PC-9 (cell line): ENCODE measurements at regions not wholly inside any gene's neighbourhood (a gene's known extent, or its start where the extent isn't known, plus 50 kb on each side); places are given as distances from the start of the nearest gene placed in this dataset.
"Not testable (repeated sequence)": the region's sequence is repeated elsewhere in the genome, so short reads cannot be mapped to it uniquely, and the experiment has no call there.

Experiments
- BruUV-seq: library from RNA; stranded (reverse); fragments of 400-500 nt; replicated peaks from 2 replicates; lab custom pipeline; 2021; lab: Mats Ljungman, UMichigan
- CTCF ChIA-PET: fragments of 300-600 bp; sonication (Branson Sonifier 250); formaldehyde crosslinking; loops from one replicate; lab custom pipeline; 2022; ENCODE audit warnings: antibody characterized with exemption; lab: Charles Lee
- POLR2A ChIA-PET: fragments of 300-600 bp; sonication (Branson Sonifier 250); formaldehyde crosslinking; loops from one replicate; lab custom pipeline; 2022; ENCODE audit warnings: antibody characterized with exemption; ENCODE audit not compliant: unreplicated experiment; lab: Charles Lee
- DNase-seq, 2 experiments: peaks; one replicate each; pipeline versions ENCODE4 v3.0.0 to v3.0.0-alpha.2; 2015 to 2022; ENCODE audit warnings: mixed read lengths in 1 of 2
- H2AFZ ChIP-seq: fragments of 200-600 bp; sonication (generic); 2 replicates; pipeline ENCODE4 v1.8.1; 2017; ENCODE audit warnings: antibody characterized with exemption
- H3F3A ChIP-seq: fragments of 200-600 bp; sonication (generic); 2 replicates; pipeline ENCODE4 v1.8.1; 2017; ENCODE audit warnings: antibody characterized with exemption, mild to moderate bottlenecking, low read depth; ENCODE audit not compliant: insufficient read depth
- H3K27ac ChIP-seq: fragments of 200-600 bp; sonication (generic); 2 replicates; pipeline ENCODE4 v1.6.1; 2016; ENCODE audit warnings: mixed run types
- H3K27me3 ChIP-seq: fragments of 200-600 bp; sonication (generic); 2 replicates; pipeline ENCODE4 v1.6.1; 2016; ENCODE audit warnings: low read depth, mixed run types; ENCODE audit not compliant: insufficient read depth
- H3K36me3 ChIP-seq: fragments of 200-600 bp; sonication (generic); 2 replicates; pipeline ENCODE4 v1.6.1; 2016; ENCODE audit warnings: low read depth, mixed run types
- H3K4me1 ChIP-seq: fragments of 200-600 bp; sonication (generic); replicated peaks from 2 replicates; pipeline ENCODE4 v1.6.1; 2016; ENCODE audit warnings: mixed run types; ENCODE audit not compliant: insufficient read depth
- H3K4me2 ChIP-seq: fragments of 200-600 bp; sonication (generic); 2 replicates; pipeline ENCODE4 v1.6.1; 2017; ENCODE audit warnings: mixed run types
- H3K4me3 ChIP-seq: fragments of 200-600 bp; sonication (generic); 2 replicates; pipeline ENCODE4 v1.6.1; 2016; ENCODE audit warnings: mixed run types
- H3K79me2 ChIP-seq: fragments of 200-600 bp; sonication (generic); 2 replicates; pipeline ENCODE4 v1.6.1; 2017; ENCODE audit warnings: low read depth, mixed run types
- H3K9me2 ChIP-seq: fragments of 200-600 bp; sonication (generic); 2 replicates; pipeline ENCODE4 v1.8.1; 2017; ENCODE audit warnings: mild to moderate bottlenecking; ENCODE audit not compliant: insufficient read depth
- H3K9me3 ChIP-seq: fragments of 200-600 bp; sonication (generic); 2 replicates; pipeline ENCODE4 v1.8.1; 2016; ENCODE audit warnings: low read depth; ENCODE audit not compliant: insufficient read depth
- H4K20me1 ChIP-seq: fragments of 200-600 bp; sonication (generic); 2 replicates; pipeline ENCODE4 v1.8.1; 2017; ENCODE audit not compliant: insufficient read depth
- CTCF ChIP-seq: fragments of 200-600 bp; sonication (generic); conservative IDR thresholded peaks from 2 replicates; pipeline ENCODE4 v1.6.1; 2017; ENCODE audit warnings: mixed run types, antibody characterized with exemption, mild to moderate bottlenecking, moderate library complexity
- EZH2 ChIP-seq: fragments of 200-600 bp; sonication (generic); IDR thresholded peaks from 2 replicates; pipeline ENCODE4 v1.8.0; 2017; ENCODE audit warnings: antibody characterized with exemption, low read depth
- intact Hi-C: fragments of 100-400 bp; cut with micrococcal nuclease; formaldehyde crosslinking; loops from one replicate; pipeline ENCODE4 v1.10.0; 2022; ENCODE audit not compliant: unreplicated experiment

GRCh38 chr17:72471296-72471695, 350.5 kb downstream of the SOX9 start:
- ChIA-PET CTCF (interaction anchor here (0.6 kb wide), 1 partner anchor 14 kb away, joined by 6 read pairs; no protein-coding TSS in a partner anchor), POLR2A (interaction anchor here (0.7 kb wide), 1 partner anchor 14 kb away, joined by 3 read pairs; no protein-coding TSS in a partner anchor)
- BruUV-seq, result no TSS peak
- Histone ChIP-seq H3K4me2 (no peak overlapping the region), H2AFZ (no peak overlapping the region), H3K9me3 (no peaks in the 10 kb centered on the region), H3K36me3 (no peaks in the 10 kb centered on the region), H4K20me1 (no peaks in the 10 kb centered on the region), H3K4me3 (no peak overlapping the region), H3K9me2 (no peaks in the 10 kb centered on the region), H3K79me2 (peaks cover 93% of the 10 kb centered on the region), H3F3A (peaks cover 42% of the 10 kb centered on the region), H3K4me1 (peaks cover 47% of the 10 kb centered on the region), H3K27me3 (no peaks in the 10 kb centered on the region), H3K27ac (no peak overlapping the region)
- no peak for TF ChIP-seq EZH2
- no peak for TF ChIP-seq CTCF
- no peak for DNase-seq
- intact Hi-C loops, result no loop called here

- no peak overlapping the region for H3K4me2 ChIP-seq
- BruUV-seq, result no TSS peak
- H3K79me2 ChIP-seq, result peaks cover 94% of the 10 kb centered on the region
- intact Hi-C loops, result loop anchor here (2.0 kb wide), 1 partner anchor 51 kb away; no protein-coding TSS in a partner anchor
- H3K27me3 ChIP-seq, result no peaks in the 10 kb centered on the region
- no peak overlapping the region for H2AFZ ChIP-seq
- H3F3A ChIP-seq, result peaks cover 37% of the 10 kb centered on the region
- H3K9me3 ChIP-seq, result no peaks in the 10 kb centered on the region
- ChIA-PET CTCF (interaction anchor here (0.6 kb wide), 2 partner anchors 58 to 67 kb away, joined by 3 to 4 read pairs; no protein-coding TSS in a partner anchor), POLR2A (no interaction called here)
- H3K9me2 ChIP-seq, result no peaks in the 10 kb centered on the region
- no peak overlapping the region for H3K27ac ChIP-seq
- no peak overlapping the region for H3K4me3 ChIP-seq
- TF ChIP-seq EZH2 (no peak), CTCF (no peak)
- DNase-seq, result no peak
- no peaks in the 10 kb centered on the region for H3K36me3 ChIP-seq
- H3K4me1 ChIP-seq, result peaks cover 48% of the 10 kb centered on the region
- no peaks in the 10 kb centered on the region for H4K20me1 ChIP-seq
These were observed 351.3 kb downstream of the SOX9 start for GRCh38 chr17:72472106-72472505.

- intact Hi-C loops, result loop anchor here (2.0 kb wide), 1 partner anchor 50 kb away; no protein-coding TSS in a partner anchor
- peaks cover 48% of the 10 kb centered on the region for H3K4me1 ChIP-seq
- H2AFZ ChIP-seq, H3K4me2 ChIP-seq, POLR2A ChIA-PET, H3K9me2 ChIP-seq, DNase-seq, BruUV-seq, H4K20me1 ChIP-seq, H3K36me3 ChIP-seq, H3K9me3 ChIP-seq, H3K27me3 ChIP-seq, H3K4me3 ChIP-seq, H3K27ac ChIP-seq: not testable (repeated sequence)
- H3F3A ChIP-seq, result peaks cover 34% of the 10 kb centered on the region; the same call in 1 of the 2 replicates
- peaks cover 94% of the 10 kb centered on the region for H3K79me2 ChIP-seq
- CTCF ChIA-PET, result interaction anchor here (0.6 kb wide), 1 partner anchor 59 kb away, joined by 3 read pairs; no protein-coding TSS in a partner anchor
These were observed 352.1 kb downstream of the SOX9 start for GRCh38 chr17:72472853-72473390.
